A549 (cell line): ENCODE measurements at regions not wholly inside any gene's neighbourhood (a gene's known extent, or its start where the extent isn't known, plus 50 kb on each side); places are given as distances from the start of the nearest gene placed in this dataset.

Experiments
- CHD2 ChIP-seq: fragments of 150-350 bp; IDR thresholded peaks from 2 replicates; pipeline ENCODE4 v1.6.1; 2014; ENCODE audit warnings: low read length; ENCODE audit not compliant: partially characterized antibody
- JUN ChIP-seq, 2 experiments: fragments of >200 bp; sonication (Bioruptor Twin); formaldehyde crosslinking; IDR thresholded peaks; 2 replicates in 1 of 2; 3 replicates in 1 of 2; pipeline ENCODE4 v1.6.1; 2016 to 2017
- PHF8 ChIP-seq: fragments of 200-600 bp; sonication (generic); IDR thresholded peaks from 2 replicates; pipeline ENCODE4 v1.6.1; 2016; ENCODE audit warnings: low read depth, mild to moderate bottlenecking, antibody characterized with exemption, moderate library complexity, borderline replicate concordance
- POLR2A ChIP-seq: IDR thresholded peaks from 2 replicates; pipeline ENCODE4 v1.6.1; 2012; ENCODE audit warnings: mild to moderate bottlenecking, low read length
- RFX5 ChIP-seq: fragments of 450-650 bp; IDR thresholded peaks from 2 replicates; pipeline ENCODE4 v1.7.1; 2014; ENCODE audit warnings: antibody characterized with exemption, mild to moderate bottlenecking, moderate library complexity
- SREBF2 ChIP-seq: fragments of 450-650 bp; IDR thresholded peaks from 2 replicates; pipeline ENCODE4 v1.6.1; 2014; ENCODE audit warnings: mild to moderate bottlenecking, moderate library complexity
- TF ChIP-seq, protein P1 (sequence below): fragments of 450-650 bp; IDR thresholded peaks from 2 replicates; pipeline ENCODE4 v1.6.1; 2014; ENCODE audit warnings: antibody characterized with exemption
- TF ChIP-seq, protein P2 (sequence below): fragments of >200 bp; sonication (Bioruptor Twin); formaldehyde crosslinking; IDR thresholded peaks from 3 replicates; pipeline ENCODE4 v1.5.1; 2016
- TF ChIP-seq, protein P3 (sequence below): IDR thresholded peaks from 2 replicates; pipeline ENCODE4 v1.6.1; 2012

DNA sequence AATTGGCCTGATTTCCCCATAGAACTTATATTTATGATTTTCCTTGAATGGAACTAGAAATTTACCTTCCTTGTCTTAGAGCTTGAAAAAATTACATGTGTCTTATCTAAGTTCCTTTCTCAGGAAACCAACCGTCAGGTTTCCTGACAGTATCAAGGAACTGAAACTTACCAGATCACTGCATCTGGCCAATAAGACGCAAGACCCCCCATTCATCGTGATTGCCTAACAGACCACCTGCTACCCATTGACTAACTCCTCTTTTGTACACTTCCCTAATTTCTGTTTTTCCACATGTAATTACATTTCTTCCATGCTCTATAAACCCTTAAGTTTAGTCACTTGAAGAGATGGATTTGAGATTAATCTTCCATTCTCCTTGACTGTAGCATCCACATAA is 517.2 kb upstream of the CBLB start:
- TF ChIP-seq, protein P1, sequence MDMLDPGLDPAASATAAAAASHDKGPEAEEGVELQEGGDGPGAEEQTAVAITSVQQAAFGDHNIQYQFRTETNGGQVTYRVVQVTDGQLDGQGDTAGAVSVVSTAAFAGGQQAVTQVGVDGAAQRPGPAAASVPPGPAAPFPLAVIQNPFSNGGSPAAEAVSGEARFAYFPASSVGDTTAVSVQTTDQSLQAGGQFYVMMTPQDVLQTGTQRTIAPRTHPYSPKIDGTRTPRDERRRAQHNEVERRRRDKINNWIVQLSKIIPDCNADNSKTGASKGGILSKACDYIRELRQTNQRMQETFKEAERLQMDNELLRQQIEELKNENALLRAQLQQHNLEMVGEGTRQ, result no peak
- TF ChIP-seq, protein P2, sequence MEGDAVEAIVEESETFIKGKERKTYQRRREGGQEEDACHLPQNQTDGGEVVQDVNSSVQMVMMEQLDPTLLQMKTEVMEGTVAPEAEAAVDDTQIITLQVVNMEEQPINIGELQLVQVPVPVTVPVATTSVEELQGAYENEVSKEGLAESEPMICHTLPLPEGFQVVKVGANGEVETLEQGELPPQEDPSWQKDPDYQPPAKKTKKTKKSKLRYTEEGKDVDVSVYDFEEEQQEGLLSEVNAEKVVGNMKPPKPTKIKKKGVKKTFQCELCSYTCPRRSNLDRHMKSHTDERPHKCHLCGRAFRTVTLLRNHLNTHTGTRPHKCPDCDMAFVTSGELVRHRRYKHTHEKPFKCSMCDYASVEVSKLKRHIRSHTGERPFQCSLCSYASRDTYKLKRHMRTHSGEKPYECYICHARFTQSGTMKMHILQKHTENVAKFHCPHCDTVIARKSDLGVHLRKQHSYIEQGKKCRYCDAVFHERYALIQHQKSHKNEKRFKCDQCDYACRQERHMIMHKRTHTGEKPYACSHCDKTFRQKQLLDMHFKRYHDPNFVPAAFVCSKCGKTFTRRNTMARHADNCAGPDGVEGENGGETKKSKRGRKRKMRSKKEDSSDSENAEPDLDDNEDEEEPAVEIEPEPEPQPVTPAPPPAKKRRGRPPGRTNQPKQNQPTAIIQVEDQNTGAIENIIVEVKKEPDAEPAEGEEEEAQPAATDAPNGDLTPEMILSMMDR, result no peak
- TF ChIP-seq SREBF2 (no peak), PHF8 (no peak), JUN (IDR thresholded peaks at IDR 0.05) (no peak), CHD2 (no peak), RFX5 (no peak), POLR2A (no peak)
- TF ChIP-seq, protein P3, sequence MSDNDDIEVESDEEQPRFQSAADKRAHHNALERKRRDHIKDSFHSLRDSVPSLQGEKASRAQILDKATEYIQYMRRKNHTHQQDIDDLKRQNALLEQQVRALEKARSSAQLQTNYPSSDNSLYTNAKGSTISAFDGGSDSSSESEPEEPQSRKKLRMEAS, result no peak
